DOHH2 (cell line): ENCODE measurements at regions not wholly inside any gene's neighbourhood (a gene's known extent, or its start where the extent isn't known, plus 50 kb on each side); places are given as distances from the start of the nearest gene placed in this dataset.

Source experiments
- H3F3A ChIP-seq: fragments of 200-600 bp; sonication (generic), shearing (Covaris generic); 2 replicates; pipeline ENCODE4 v1.6.0; 2016; ENCODE audit warnings: antibody characterized with exemption, mild to moderate bottlenecking; ENCODE audit not compliant: control insufficient read depth, insufficient read depth
- H3K27ac ChIP-seq: fragments of 200-600 bp; sonication (generic); 2 replicates; pipeline ENCODE4 v1.5.1; 2014; ENCODE audit warnings: low read depth, mild to moderate bottlenecking, low read length, moderate library complexity
- H3K27me3 ChIP-seq: fragments of 200-600 bp; sonication (generic); 2 replicates; pipeline ENCODE4 v1.6.1; 2014; ENCODE audit warnings: mild to moderate bottlenecking, low read length, mixed read lengths; ENCODE audit not compliant: control insufficient read depth
- H3K36me3 ChIP-seq: fragments of 200-600 bp; sonication (generic); 2 replicates; pipeline ENCODE4 v1.6.1; 2014; ENCODE audit warnings: mild to moderate bottlenecking, low read length, moderate library complexity, mixed read lengths; ENCODE audit not compliant: control insufficient read depth
- H3K4me1 ChIP-seq: fragments of 200-600 bp; sonication (generic); 2 replicates; pipeline ENCODE4 v1.6.1; 2014; ENCODE audit warnings: mild to moderate bottlenecking, low read length, mixed read lengths; ENCODE audit not compliant: control insufficient read depth
- H3K4me2 ChIP-seq: fragments of 200-600 bp; sonication (generic); 2 replicates; pipeline ENCODE4 v1.6.0; 2014; ENCODE audit warnings: mild to moderate bottlenecking, low read length, moderate library complexity
- H3K4me3 ChIP-seq: fragments of 200-600 bp; sonication (generic); 2 replicates; pipeline ENCODE4 v1.5.1; 2014; ENCODE audit warnings: mild to moderate bottlenecking, low read length, mixed read lengths
- H3K79me2 ChIP-seq: fragments of 200-600 bp; sonication (generic); 2 replicates; pipeline ENCODE4 v1.6.1; 2014; ENCODE audit warnings: mild to moderate bottlenecking, low read length, mixed read lengths; ENCODE audit not compliant: control insufficient read depth
- H3K9me2 ChIP-seq: fragments of 200-600 bp; sonication (generic); replicated peaks from 2 replicates; pipeline ENCODE4 v1.6.1; 2014; ENCODE audit warnings: mild to moderate bottlenecking, low read length, mixed read lengths; ENCODE audit not compliant: control insufficient read depth
- H3K9me3 ChIP-seq: fragments of 200-600 bp; sonication (generic); 2 replicates; pipeline ENCODE4 v1.6.1; 2014; ENCODE audit warnings: antibody characterized with exemption, low read length, mixed read lengths; ENCODE audit not compliant: control insufficient read depth, insufficient read depth
- H4K20me1 ChIP-seq: fragments of 200-600 bp; sonication (generic); 2 replicates; pipeline ENCODE4 v1.6.0; 2014; ENCODE audit warnings: low read depth, mild to moderate bottlenecking, antibody characterized with exemption, low read length, moderate library complexity; ENCODE audit not compliant: control insufficient read depth, insufficient read depth
- EZH2phosphoT487 ChIP-seq: fragments of 200-600 bp; sonication (generic); IDR thresholded peaks from 2 replicates; pipeline ENCODE4 v1.6.1; 2017; ENCODE audit warnings: borderline replicate concordance, mild to moderate bottlenecking, antibody characterized with exemption, low read length, moderate library complexity, mixed read lengths
- TF ChIP-seq, protein P1 (sequence below): fragments of 200-600 bp; sonication (generic); IDR thresholded peaks from one replicate; pipeline ENCODE4 v1.5.1; 2014; ENCODE audit warnings: antibody characterized with exemption, mild to moderate bottlenecking, low read depth, low read length; ENCODE audit not compliant: poor library complexity, severe bottlenecking

DNA sequence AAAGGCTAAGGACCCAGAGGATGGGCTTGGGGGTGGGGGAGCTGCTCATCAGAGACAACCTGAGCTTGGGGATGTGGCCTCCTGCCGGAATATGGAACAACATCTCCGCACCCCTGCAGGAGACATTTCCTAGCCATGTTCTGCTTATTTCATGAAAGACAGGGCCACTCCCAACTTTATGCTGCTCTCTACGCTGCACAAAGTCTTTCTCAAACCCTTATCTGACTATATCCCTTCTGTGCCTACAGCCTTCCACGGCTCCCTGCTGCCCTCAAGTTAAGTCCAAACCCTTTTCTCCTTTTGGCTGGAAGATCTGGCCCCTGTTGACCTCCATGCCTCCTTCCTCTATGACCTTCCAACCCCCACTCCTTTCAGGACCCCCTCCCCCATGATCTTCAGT is 562.0 kb downstream of the MN1 start:
- no peaks in the 10 kb centered on the region for H3K4me1 ChIP-seq

DNA sequence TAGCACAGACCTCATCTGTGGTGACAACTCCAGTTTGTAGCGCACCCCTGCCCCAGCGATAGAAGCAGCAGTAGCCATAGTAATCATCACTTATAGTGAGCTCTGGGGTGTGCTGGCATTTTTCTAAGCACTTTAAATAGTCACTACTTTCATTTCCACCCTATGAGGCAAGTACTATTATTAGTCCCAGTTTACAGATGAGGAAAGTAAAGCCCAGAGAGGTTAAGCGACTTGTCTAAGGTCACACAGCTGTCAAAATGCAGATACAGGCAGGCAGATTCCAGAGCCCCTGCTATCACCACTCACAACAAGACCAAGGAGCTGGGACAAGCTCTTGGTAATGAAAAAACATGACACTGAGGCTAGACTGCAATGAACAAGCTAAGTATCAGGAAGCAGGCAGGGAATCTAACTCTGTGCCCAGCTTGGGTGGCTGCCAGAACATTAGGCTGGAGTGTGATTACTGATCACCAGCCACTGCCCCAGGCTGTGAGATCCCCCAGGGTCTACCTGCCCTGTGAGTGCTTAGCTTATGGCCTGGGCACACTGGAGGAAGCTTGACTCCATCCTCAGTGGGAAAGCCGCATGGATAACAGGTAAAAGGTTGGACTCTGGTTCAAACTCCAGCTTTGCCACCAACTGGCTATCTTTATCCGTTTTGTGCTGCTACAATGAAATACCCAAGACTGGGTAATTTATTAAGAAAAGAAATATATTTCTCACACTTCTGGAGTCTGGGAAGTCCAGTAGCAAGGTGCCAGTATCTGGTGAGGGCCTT is 561.1 kb downstream of the MN1 start:
- Histone ChIP-seq H3K9me3 (no peaks in the 10 kb centered on the region), H3K4me2 (no peak overlapping the region), H4K20me1 (no peaks in the 10 kb centered on the region), H3K4me3 (no peak overlapping the region), H3K4me1 (no peaks in the 10 kb centered on the region), H3K79me2 (no peaks in the 10 kb centered on the region), H3K27me3 (no peaks in the 10 kb centered on the region), H3K9me2 (no peaks in the 10 kb centered on the region), H3F3A (no peaks in the 10 kb centered on the region), H3K36me3 (no peaks in the 10 kb centered on the region), H3K27ac (no peak overlapping the region)
- TF ChIP-seq EZH2phosphoT487 = no peak
- TF ChIP-seq, protein P1, sequence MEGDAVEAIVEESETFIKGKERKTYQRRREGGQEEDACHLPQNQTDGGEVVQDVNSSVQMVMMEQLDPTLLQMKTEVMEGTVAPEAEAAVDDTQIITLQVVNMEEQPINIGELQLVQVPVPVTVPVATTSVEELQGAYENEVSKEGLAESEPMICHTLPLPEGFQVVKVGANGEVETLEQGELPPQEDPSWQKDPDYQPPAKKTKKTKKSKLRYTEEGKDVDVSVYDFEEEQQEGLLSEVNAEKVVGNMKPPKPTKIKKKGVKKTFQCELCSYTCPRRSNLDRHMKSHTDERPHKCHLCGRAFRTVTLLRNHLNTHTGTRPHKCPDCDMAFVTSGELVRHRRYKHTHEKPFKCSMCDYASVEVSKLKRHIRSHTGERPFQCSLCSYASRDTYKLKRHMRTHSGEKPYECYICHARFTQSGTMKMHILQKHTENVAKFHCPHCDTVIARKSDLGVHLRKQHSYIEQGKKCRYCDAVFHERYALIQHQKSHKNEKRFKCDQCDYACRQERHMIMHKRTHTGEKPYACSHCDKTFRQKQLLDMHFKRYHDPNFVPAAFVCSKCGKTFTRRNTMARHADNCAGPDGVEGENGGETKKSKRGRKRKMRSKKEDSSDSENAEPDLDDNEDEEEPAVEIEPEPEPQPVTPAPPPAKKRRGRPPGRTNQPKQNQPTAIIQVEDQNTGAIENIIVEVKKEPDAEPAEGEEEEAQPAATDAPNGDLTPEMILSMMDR = no peak

More for the DNA sequence above, 562.0 kb downstream of the MN1 start:
- no peaks in the 10 kb centered on the region for H3F3A ChIP-seq
- H3K9me2 ChIP-seq = no peaks in the 10 kb centered on the region
- H3K4me2 ChIP-seq = no peak overlapping the region
- H4K20me1 ChIP-seq = no peaks in the 10 kb centered on the region
- no peaks in the 10 kb centered on the region for H3K9me3 ChIP-seq
- no peak overlapping the region for H3K4me3 ChIP-seq
- no peaks in the 10 kb centered on the region for H3K27me3 ChIP-seq
- no peak overlapping the region for H3K27ac ChIP-seq
- no peaks in the 10 kb centered on the region for H3K36me3 ChIP-seq
- no peaks in the 10 kb centered on the region for H3K79me2 ChIP-seq
- TF ChIP-seq, protein P1 = no peak
- no peak for TF ChIP-seq EZH2phosphoT487

DNA sequence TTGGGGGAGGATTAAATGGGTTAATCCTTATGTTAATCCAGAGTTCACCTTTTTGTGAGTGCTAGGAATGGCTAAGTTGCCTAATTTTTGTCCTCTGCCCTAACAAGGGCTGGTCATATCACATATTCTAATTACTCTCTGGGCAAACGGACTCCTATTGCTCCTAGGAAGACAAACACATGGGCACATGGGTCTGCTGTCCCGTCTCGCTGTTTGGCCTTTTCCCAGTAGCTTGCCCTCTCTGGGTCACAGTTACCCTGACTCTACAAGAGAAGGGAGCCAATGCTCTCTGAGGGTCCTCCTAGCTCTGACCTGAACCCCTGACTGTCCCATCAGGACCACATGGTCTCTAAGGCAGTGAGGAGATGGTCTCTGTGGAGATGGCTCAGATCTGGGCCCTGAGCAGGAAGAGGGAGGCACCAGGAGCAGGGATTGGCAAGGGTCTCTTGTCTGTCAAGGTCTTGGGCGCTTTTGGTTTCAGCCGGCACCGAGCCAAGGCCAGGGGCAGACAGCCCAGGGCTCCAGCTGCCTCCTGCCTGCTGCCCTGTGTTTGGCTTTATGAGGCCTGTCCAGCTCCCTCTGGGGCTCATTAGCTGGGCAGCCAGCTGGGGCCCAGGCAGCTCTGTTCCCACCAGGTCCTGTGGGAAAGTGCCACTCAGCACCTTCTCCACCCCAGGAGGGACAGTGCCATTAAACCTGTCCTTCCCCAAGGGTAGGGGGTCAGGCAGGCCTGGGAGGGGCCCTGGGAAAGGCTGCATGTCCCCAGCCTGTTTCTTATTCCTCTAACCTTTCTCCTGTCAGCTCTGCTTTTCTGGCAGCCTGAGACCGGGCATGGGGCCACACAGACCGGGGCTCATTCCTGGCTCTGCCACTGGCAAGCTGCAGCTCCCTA is 559.9 kb downstream of the MN1 start:
- Histone ChIP-seq H3K79me2 (no peaks in the 10 kb centered on the region), H3K27ac (no peak overlapping the region), H3K4me1 (no peaks in the 10 kb centered on the region), H3K27me3 (no peaks in the 10 kb centered on the region), H4K20me1 (no peaks in the 10 kb centered on the region), H3K36me3 (no peaks in the 10 kb centered on the region), H3K4me2 (no peak overlapping the region), H3K4me3 (no peak overlapping the region), H3F3A (no peaks in the 10 kb centered on the region), H3K9me3 (no peaks in the 10 kb centered on the region), H3K9me2 (no peaks in the 10 kb centered on the region)
- TF ChIP-seq, protein P1 = no peak
- no peak for TF ChIP-seq EZH2phosphoT487
